ENCODE measurements at regions not wholly inside any gene's neighbourhood (a gene's known extent, or its start where the extent isn't known, plus 50 kb on each side); places are given as distances from the start of the nearest gene placed in this dataset.

DNA sequence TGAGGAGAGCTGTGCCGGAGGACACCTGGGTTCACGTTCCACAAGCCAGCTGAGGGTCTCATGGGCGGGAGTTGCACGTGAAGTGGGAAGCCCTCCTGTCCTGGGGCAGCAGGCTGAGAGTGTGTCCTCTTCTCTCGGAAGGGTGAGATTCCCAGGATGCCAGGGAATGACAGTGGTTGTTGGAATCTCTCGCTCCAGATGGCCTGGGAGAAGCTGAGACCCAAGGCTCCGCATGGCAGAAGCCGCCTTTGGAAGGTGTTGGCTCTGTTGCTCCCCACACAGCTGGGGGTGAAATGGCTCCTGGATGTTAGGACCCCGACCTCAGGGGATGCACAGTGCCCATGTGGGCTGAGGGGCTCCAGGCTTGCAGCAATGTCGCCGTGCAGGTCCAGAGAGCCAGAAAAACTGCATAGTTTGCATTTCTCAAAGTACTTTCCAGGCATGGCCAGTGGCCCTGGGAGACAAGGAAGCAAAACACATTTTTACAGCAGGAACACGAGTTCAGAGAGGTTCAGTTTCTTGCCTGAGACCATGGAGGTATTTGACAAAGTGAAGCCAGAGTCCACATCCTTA, 153.4 kb downstream of the TMEM18 start:
- TF ChIP-seq, protein P1, sequence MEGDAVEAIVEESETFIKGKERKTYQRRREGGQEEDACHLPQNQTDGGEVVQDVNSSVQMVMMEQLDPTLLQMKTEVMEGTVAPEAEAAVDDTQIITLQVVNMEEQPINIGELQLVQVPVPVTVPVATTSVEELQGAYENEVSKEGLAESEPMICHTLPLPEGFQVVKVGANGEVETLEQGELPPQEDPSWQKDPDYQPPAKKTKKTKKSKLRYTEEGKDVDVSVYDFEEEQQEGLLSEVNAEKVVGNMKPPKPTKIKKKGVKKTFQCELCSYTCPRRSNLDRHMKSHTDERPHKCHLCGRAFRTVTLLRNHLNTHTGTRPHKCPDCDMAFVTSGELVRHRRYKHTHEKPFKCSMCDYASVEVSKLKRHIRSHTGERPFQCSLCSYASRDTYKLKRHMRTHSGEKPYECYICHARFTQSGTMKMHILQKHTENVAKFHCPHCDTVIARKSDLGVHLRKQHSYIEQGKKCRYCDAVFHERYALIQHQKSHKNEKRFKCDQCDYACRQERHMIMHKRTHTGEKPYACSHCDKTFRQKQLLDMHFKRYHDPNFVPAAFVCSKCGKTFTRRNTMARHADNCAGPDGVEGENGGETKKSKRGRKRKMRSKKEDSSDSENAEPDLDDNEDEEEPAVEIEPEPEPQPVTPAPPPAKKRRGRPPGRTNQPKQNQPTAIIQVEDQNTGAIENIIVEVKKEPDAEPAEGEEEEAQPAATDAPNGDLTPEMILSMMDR (IDR thresholded peaks at IDR 0.05): no peak
- TF ChIP-seq POLR2AphosphoS5 (IDR thresholded peaks at IDR 0.05) (no peak), POLR2A (IDR thresholded peaks at IDR 0.05) (no peak)
